ENCODE measurements at regions not wholly inside any gene's neighbourhood (a gene's known extent, or its start where the extent isn't known, plus 50 kb on each side); places are given as distances from the start of the nearest gene placed in this dataset.
"Not testable (repeated sequence)": the region's sequence is repeated elsewhere in the genome, so short reads cannot be mapped to it uniquely, and the experiment has no call there.

- no peak for DNase-seq (ENCODE audit: low spot score)
- intact Hi-C loops (cut with micrococcal nuclease), result no loop called here
- no peaks in the 10 kb centered on the region for H3K9me3 Mint-ChIP-seq
- no peaks in the 10 kb centered on the region for H3K36me3 Mint-ChIP-seq (ENCODE audit: low read depth)
- no peaks in the 10 kb centered on the region for H3K27me3 Mint-ChIP-seq (ENCODE audit: low read depth)
- no peaks in the 10 kb centered on the region for H3K4me1 Mint-ChIP-seq (ENCODE audit: low read depth)
- H3K27ac Mint-ChIP-seq, result no peak overlapping the region
- H3K4me3 Mint-ChIP-seq (ENCODE audit: low read depth), result no peak overlapping the region
These were observed 147.5 kb upstream of the TTC29 start for GRCh38 chr4:147093206-147093605.

GRCh38 chr4:147094238-147094637 lies 148.6 kb upstream of the TTC29 start:
- Mint-ChIP-seq H3K4me3 (ENCODE audit: low read depth) (no peak overlapping the region), H3K4me1 (ENCODE audit: low read depth) (no peaks in the 10 kb centered on the region), H3K9me3 (no peaks in the 10 kb centered on the region), H3K27ac (no peak overlapping the region), H3K27me3 (ENCODE audit: low read depth) (no peaks in the 10 kb centered on the region), H3K36me3 (ENCODE audit: low read depth) (no peaks in the 10 kb centered on the region)
- intact Hi-C loops (cut with micrococcal nuclease), result no loop called here
- no peak for DNase-seq (ENCODE audit: low spot score)

GRCh38 chr4:147096667-147097604 lies 151.3 kb upstream of the TTC29 start:
- no peak for DNase-seq (ENCODE audit: low spot score)
- Mint-ChIP-seq H3K36me3 (ENCODE audit: low read depth) (no peaks in the 10 kb centered on the region), H3K4me3 (ENCODE audit: low read depth) (no peak overlapping the region), H3K27ac (no peak overlapping the region), H3K4me1 (ENCODE audit: low read depth) (no peaks in the 10 kb centered on the region), H3K27me3 (ENCODE audit: low read depth) (no peaks in the 10 kb centered on the region), H3K9me3 (no peaks in the 10 kb centered on the region)
- intact Hi-C loops (cut with micrococcal nuclease), result loop anchor here (1.0 to 5.0 kb wide), 4 partner anchors 78 to 1000 kb away; no protein-coding TSS in a partner anchor

- no peaks in the 10 kb centered on the region for H3K36me3 Mint-ChIP-seq (ENCODE audit: low read depth)
- H3K9me3 Mint-ChIP-seq, result no peaks in the 10 kb centered on the region
- intact Hi-C loops (cut with micrococcal nuclease), result no loop called here
These were observed 156.0 kb upstream of the TTC29 start for GRCh38 chr4:147101678-147102077.

GRCh38 chr4:147102596-147102995 lies 156.9 kb upstream of the TTC29 start:
- no peak for DNase-seq (ENCODE audit: low spot score)
- intact Hi-C loops (cut with micrococcal nuclease), result no loop called here
- H3K4me3 Mint-ChIP-seq (ENCODE audit: low read depth), result no peak overlapping the region
- no peaks in the 10 kb centered on the region for H3K9me3 Mint-ChIP-seq
- H3K36me3 Mint-ChIP-seq (ENCODE audit: low read depth), result no peaks in the 10 kb centered on the region
- no peak overlapping the region for H3K27ac Mint-ChIP-seq
- H3K27me3 Mint-ChIP-seq (ENCODE audit: low read depth), result peaks cover 2% of the 10 kb centered on the region
- no peaks in the 10 kb centered on the region for H3K4me1 Mint-ChIP-seq (ENCODE audit: low read depth)

More at GRCh38 chr4:147101678-147102077, 156.0 kb upstream of the TTC29 start:
- H3K27ac Mint-ChIP-seq, result no peak overlapping the region
- H3K4me3 Mint-ChIP-seq (ENCODE audit: low read depth), result no peak overlapping the region
- H3K4me1 Mint-ChIP-seq (ENCODE audit: low read depth), result no peaks in the 10 kb centered on the region
- H3K27me3 Mint-ChIP-seq (ENCODE audit: low read depth), result peaks cover 2% of the 10 kb centered on the region
- no peak for DNase-seq (ENCODE audit: low spot score)

- Mint-ChIP-seq H3K27ac (no peak overlapping the region), H3K27me3 (ENCODE audit: low read depth) (peaks cover 2% of the 10 kb centered on the region), H3K4me1 (ENCODE audit: low read depth) (no peaks in the 10 kb centered on the region), H3K4me3 (ENCODE audit: low read depth) (no peak overlapping the region), H3K9me3 (no peaks in the 10 kb centered on the region), H3K36me3 (ENCODE audit: low read depth) (no peaks in the 10 kb centered on the region)
- no peak for DNase-seq (ENCODE audit: low spot score)
- intact Hi-C loops (cut with micrococcal nuclease), result no loop called here
These were observed 157.8 kb upstream of the TTC29 start for GRCh38 chr4:147103403-147103946.

- H3K4me1 Mint-ChIP-seq (ENCODE audit: low read depth), result no peaks in the 10 kb centered on the region
- no peak overlapping the region for H3K4me3 Mint-ChIP-seq (ENCODE audit: low read depth)
- no peaks in the 10 kb centered on the region for H3K36me3 Mint-ChIP-seq (ENCODE audit: low read depth)
- DNase-seq (ENCODE audit: low spot score), result no peak
- H3K27me3 Mint-ChIP-seq (ENCODE audit: low read depth), result peaks cover 2% of the 10 kb centered on the region
- H3K9me3 Mint-ChIP-seq, result no peaks in the 10 kb centered on the region
- intact Hi-C loops (cut with micrococcal nuclease), result no loop called here
- H3K27ac Mint-ChIP-seq, result no peak overlapping the region
These were observed 159.1 kb upstream of the TTC29 start for GRCh38 chr4:147104768-147105167.

- Mint-ChIP-seq H3K27ac (no peak overlapping the region), H3K4me3 (ENCODE audit: low read depth) (no peak overlapping the region), H3K9me3 (no peaks in the 10 kb centered on the region), H3K4me1 (ENCODE audit: low read depth) (no peaks in the 10 kb centered on the region), H3K36me3 (ENCODE audit: low read depth) (no peaks in the 10 kb centered on the region), H3K27me3 (ENCODE audit: low read depth) (peaks cover 2% of the 10 kb centered on the region)
- intact Hi-C loops (cut with micrococcal nuclease), result no loop called here
- no peak for DNase-seq (ENCODE audit: low spot score)
These were observed 162.7 kb upstream of the TTC29 start for GRCh38 chr4:147108409-147108808.

GRCh38 chr4:147109800-147110199 lies 164.1 kb upstream of the TTC29 start:
- H3K4me3 Mint-ChIP-seq (ENCODE audit: low read depth), result no peak overlapping the region
- H3K9me3 Mint-ChIP-seq, result peaks cover 5% of the 10 kb centered on the region
- no peak for DNase-seq (ENCODE audit: low spot score)
- no peaks in the 10 kb centered on the region for H3K36me3 Mint-ChIP-seq (ENCODE audit: low read depth)
- peaks cover 2% of the 10 kb centered on the region for H3K27me3 Mint-ChIP-seq (ENCODE audit: low read depth)
- no peaks in the 10 kb centered on the region for H3K4me1 Mint-ChIP-seq (ENCODE audit: low read depth)
- H3K27ac Mint-ChIP-seq, result no peak overlapping the region
- intact Hi-C loops (cut with micrococcal nuclease), result no loop called here

GRCh38 chr4:147110473-147111367 lies 165.1 kb upstream of the TTC29 start:
- no peak overlapping the region for H3K27ac Mint-ChIP-seq
- H3K4me1 Mint-ChIP-seq (ENCODE audit: low read depth), result no peaks in the 10 kb centered on the region
- intact Hi-C loops (cut with micrococcal nuclease), result no loop called here
- peaks cover 12% of the 10 kb centered on the region for H3K9me3 Mint-ChIP-seq
- no peak overlapping the region for H3K4me3 Mint-ChIP-seq (ENCODE audit: low read depth)
- DNase-seq (ENCODE audit: low spot score), result no peak
- H3K27me3 Mint-ChIP-seq (ENCODE audit: low read depth), result peaks cover 1% of the 10 kb centered on the region
- H3K36me3 Mint-ChIP-seq (ENCODE audit: low read depth), result no peaks in the 10 kb centered on the region

GRCh38 chr4:147112196-147112595 lies 166.5 kb upstream of the TTC29 start:
- H3K27ac Mint-ChIP-seq; H3K36me3 Mint-ChIP-seq (ENCODE audit: low read depth); DNase-seq (ENCODE audit: low spot score); H3K27me3 Mint-ChIP-seq (ENCODE audit: low read depth); H3K4me3 Mint-ChIP-seq (ENCODE audit: low read depth); H3K4me1 Mint-ChIP-seq (ENCODE audit: low read depth); intact Hi-C loops (cut with micrococcal nuclease): not testable (repeated sequence)
- peaks cover 12% of the 10 kb centered on the region for H3K9me3 Mint-ChIP-seq

GRCh38 chr4:147117431-147117830 lies 171.8 kb upstream of the TTC29 start:
- Mint-ChIP-seq H3K27me3 (ENCODE audit: low read depth) (no peaks in the 10 kb centered on the region), H3K4me3 (ENCODE audit: low read depth) (no peak overlapping the region), H3K9me3 (peaks cover 12% of the 10 kb centered on the region), H3K27ac (no peak overlapping the region), H3K4me1 (ENCODE audit: low read depth) (no peaks in the 10 kb centered on the region), H3K36me3 (ENCODE audit: low read depth) (no peaks in the 10 kb centered on the region)
- intact Hi-C loops (cut with micrococcal nuclease), result no loop called here
- DNase-seq (ENCODE audit: low spot score), result no peak
